NB4 (cell line): ENCODE measurements at regions not wholly inside any gene's neighbourhood (a gene's known extent, or its start where the extent isn't known, plus 50 kb on each side); places are given as distances from the start of the nearest gene placed in this dataset.

ENCODE experiments used
- DNase-seq: peaks from one replicate; pipeline ENCODE4 v3.0.0; 2010; ENCODE audit warnings: low read depth
- H3K4me3 ChIP-seq: one replicate; pipeline ENCODE4 v1.5.1; 2011; ENCODE audit warnings: mild to moderate bottlenecking, low read depth, low read length, moderate library complexity
- CTCF ChIP-seq: IDR thresholded peaks from one replicate; pipeline ENCODE4 v1.5.1; 2012; ENCODE audit warnings: low read depth, low read length
- MAX ChIP-seq: IDR thresholded peaks from 2 replicates; pipeline ENCODE4 v1.6.1; 2011; ENCODE audit warnings: low read depth, low read length
- MYC ChIP-seq: IDR thresholded peaks from 2 replicates; pipeline ENCODE4 v1.6.1; 2011; ENCODE audit warnings: low read depth, low read length
- POLR2A ChIP-seq: IDR thresholded peaks from 2 replicates; pipeline ENCODE4 v1.6.1; 2011; ENCODE audit warnings: mild to moderate bottlenecking; ENCODE audit not compliant: insufficient read length; ENCODE audit errors: extremely low read depth

- no peak for DNase-seq
- H3K4me3 ChIP-seq = no peak overlapping the region
- TF ChIP-seq CTCF (no peak), MYC (no peak), POLR2A (no peak), MAX (no peak)
Observed at GRCh38 chr13:110802260-110802659, 88.8 kb downstream of the ING1 start.

GRCh38 chr13:110806636-110807035, 93.1 kb downstream of the ING1 start:
- H3K4me3 ChIP-seq = no peak overlapping the region
- TF ChIP-seq CTCF (no peak), MYC (no peak), POLR2A (no peak), MAX (no peak)
- no peak for DNase-seq

- TF ChIP-seq POLR2A (no peak), MYC (no peak)
- DNase-seq = no peak
- H3K4me3 ChIP-seq = no peak overlapping the region
Observed at GRCh38 chr13:110807546-110807945, 94.0 kb downstream of the ING1 start.

- TF ChIP-seq CTCF (no peak), MYC (no peak), POLR2A (no peak), MAX (no peak)
- no peak for DNase-seq
- H3K4me3 ChIP-seq = no peak overlapping the region
Observed at GRCh38 chr13:110808138-110808537, 94.6 kb downstream of the ING1 start.

- no peak for DNase-seq
- no peak overlapping the region for H3K4me3 ChIP-seq
- TF ChIP-seq MYC (no peak), MAX (no peak), CTCF (no peak), POLR2A (no peak)
Observed at GRCh38 chr13:110809871-110810486, 96.5 kb downstream of the ING1 start.

GRCh38 chr13:110811008-110811720, 97.7 kb downstream of the ING1 start:
- no peak for DNase-seq
- H3K4me3 ChIP-seq = no peak overlapping the region
- TF ChIP-seq CTCF (no peak), POLR2A (no peak), MYC (no peak), MAX (no peak)
